NCI-H510A (cell line): ENCODE measurements at regions not wholly inside any gene's neighbourhood (a gene's known extent, or its start where the extent isn't known, plus 50 kb on each side); places are given as distances from the start of the nearest gene placed in this dataset.

Experiments
- DNase-seq: peaks from one replicate; lab custom pipeline; 2025; lab: John Stamatoyannopoulos, UW

DNA sequence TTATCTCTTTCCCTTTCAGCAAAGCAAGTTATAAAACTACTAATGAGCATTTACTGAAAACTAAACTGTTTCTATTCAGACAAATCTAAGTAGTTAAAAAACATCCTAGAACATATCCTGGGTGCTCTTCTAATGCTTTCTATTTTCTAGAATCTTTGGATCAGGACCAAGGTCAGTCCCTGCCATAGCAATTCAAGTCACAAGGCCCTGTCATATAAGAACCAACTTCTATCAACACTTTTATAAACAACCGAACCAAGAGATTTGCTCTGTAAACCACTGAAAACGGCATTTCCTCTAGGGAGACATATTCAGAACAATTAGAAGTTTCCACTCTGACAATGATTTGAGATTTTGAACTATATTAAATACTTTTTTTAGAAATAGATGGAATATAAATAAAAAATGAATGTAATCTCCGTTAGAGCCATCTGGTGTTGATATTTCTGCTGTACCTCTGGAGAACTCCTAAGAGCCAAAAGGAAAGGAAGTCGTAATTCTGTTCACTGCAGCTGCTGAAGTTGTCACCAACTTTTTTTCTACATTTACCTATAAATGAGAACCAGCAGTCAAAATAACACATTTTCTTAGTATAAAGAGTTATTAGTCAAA is 51.4 kb upstream of the LGSN start:
- no peak for DNase-seq

- no peak for DNase-seq
Measured at GRCh38 chr6:63372951-63373533, 53.3 kb upstream of the LGSN start.

DNA sequence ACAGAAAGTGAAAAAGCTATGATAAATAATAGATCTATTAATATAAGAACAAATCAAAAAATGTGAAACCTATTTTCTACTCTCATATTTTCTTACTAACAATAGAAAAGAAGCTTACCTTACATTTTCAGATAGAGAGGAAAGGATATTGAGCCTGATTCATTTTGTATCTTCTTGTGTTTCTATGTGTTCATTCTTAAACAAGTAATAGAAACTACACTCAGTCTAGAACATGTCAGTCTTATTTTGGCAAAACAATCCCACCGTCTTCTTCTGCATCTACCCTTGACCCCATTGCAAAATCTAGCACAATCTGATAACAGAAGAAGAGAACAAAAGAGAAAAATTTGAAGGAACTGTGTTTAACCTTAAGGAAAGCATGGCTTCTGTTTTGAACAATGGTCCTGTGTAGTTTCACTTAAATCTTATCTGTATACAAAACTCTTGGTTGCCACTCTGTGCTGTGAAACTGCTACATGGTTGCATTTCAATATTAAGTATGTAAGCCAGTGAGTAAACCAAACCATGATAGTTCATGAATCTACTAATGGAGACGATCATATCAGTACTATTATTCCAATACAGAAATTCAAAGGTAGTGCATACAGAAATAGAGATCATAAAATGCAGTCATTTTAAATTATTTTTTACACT is 69.5 kb upstream of the LGSN start:
- no peak for DNase-seq

DNA sequence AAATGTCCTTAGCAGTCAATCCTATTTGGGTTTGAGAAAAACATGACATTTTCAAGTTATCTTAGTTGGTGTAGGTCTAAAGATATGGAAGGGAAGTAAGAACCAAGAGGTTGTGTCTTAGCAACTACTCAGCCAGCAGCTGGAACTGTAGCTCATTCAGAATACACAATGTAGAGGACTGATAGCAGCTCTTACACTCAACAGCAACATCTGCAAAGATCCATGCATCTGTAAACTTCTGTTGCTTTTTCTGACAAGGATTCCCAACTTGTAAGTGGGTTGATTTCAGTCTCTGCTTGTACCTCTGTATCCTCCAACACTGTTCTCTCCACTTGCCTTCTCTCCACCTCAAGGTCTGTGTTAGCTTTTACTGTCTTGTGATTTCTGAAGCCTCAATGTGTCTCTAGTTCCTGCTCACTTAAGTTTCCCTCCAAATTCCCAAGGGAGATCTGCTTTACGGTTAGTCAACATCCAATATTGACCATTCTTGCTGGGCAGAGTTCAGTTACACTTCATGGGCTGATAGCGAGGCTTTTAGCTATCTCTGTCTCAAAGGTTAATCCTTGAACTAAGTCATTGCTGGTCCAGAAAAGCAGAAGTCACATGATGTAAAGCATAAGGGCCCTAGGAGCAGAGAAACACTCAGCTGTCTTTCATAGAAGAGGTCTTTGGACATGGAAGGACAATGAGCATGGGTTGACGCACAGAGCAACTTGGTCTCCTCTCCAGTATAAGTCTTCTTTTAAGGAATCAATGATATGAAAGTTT is 71.6 kb upstream of the LGSN start:
- DNase-seq = no peak

GRCh38 chr6:63392092-63392724 is 72.4 kb upstream of the LGSN start:
- no peak for DNase-seq

- no peak for DNase-seq
Measured at GRCh38 chr6:63394656-63395308, 75.0 kb upstream of the LGSN start.

DNA sequence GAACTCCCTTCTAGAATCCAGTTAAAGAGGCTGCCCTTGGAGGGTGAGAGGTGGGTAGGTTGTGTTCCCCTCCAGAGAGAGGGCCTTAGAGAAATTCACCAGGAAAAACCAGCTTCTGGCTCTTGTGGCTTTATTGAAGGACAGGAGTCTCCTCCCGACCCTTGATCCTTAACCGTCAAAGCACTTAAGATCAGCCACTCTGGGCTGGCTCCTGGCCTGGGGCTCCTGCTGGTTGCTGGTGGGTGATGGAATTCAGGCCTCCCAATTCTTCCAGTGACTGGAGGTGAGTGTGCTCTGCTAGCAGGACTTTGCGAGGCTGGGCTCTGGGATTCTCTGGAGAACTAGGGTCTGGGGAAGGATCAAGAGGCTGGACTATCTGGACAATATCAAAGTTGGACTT is 75.6 kb upstream of the LGSN start:
- no peak for DNase-seq

DNA sequence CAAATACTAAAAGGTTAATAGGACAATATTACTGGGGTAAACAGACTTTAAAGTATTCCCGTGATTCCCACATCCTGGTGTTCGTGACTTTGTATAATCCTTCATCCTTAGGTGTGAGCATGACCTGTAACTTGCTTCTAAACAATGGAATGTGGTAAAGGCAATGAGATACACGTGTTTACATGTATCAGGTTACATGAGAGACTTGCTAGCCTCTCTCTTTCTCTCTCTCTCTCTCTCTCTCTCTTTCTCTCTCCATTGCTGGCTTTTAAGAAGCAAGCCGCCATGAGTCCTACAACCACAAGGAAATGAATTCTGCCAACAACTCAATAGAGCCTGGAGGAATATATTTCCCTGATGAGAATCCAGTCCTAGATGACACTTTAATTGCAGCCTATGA is 83.9 kb upstream of the LGSN start:
- no peak for DNase-seq

DNA sequence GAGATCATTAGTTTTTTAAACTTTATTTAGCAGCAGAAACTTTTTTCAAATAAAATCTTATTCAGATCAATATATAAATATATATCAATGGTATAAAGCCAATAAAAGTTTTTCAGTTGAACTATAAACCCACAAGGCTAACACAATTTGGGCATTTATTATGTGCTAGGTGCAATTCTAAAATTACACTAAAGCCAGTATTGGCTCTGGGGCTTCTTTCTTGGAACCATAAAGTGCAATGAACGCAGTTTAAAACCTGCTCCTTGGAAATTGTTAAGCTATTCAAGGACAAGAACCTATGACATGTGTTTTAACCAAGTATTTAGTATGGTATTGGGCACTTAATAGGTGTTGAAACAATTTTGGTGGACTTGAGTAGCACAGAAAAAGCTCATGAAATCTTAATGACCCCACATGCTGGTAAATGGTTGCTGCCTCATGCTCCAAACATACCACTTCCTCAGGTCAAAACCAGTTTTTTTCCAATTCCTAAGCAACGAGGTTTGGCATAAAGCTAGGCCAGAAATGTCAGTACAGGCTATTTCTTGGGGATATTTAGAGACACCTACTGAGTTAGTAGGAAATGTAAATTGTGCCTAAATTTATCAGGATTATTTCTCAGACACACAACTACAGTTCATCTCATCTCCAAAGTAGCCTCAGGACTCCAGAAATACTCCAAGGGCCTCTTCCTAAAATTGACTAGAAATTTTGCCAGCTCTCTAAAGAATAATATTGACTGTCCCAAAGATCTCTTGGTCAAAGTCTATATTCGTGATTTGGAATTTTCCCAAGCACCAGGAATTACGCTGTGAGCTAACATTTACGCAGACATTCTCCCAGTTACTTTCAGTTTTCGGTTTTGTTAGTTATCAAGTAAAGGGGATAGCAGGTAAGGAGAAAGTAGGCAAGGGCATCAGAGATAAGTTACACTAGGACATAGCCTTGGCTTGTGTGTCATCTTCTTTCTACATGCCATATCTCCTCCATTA is 90.9 kb upstream of the LGSN start:
- no peak for DNase-seq

- no peak for DNase-seq
Measured at GRCh38 chr6:63415286-63415685, 95.5 kb upstream of the LGSN start.

DNA sequence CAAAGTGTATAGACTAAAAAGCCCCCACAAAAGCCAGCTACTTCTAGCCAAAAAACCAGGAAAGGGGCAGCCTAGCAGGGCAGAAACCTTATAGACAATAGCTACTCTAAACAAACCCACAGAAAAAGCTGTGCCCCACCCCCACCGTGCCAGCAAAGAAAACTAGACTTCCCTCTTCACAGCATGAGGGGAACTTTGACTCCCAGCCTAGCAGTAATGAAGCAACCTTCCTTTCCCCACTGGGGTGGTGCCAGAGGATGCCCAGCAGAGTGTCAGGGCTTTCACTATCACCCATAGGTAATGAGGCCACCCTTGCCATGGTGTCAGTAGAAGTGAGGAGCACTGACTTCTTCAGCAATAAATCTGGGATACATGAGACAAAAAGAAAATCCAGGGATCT is 99.0 kb upstream of the LGSN start:
- DNase-seq = no peak

GRCh38 chr6:63424636-63425035 is 104.9 kb upstream of the LGSN start:
- DNase-seq = no peak

DNA sequence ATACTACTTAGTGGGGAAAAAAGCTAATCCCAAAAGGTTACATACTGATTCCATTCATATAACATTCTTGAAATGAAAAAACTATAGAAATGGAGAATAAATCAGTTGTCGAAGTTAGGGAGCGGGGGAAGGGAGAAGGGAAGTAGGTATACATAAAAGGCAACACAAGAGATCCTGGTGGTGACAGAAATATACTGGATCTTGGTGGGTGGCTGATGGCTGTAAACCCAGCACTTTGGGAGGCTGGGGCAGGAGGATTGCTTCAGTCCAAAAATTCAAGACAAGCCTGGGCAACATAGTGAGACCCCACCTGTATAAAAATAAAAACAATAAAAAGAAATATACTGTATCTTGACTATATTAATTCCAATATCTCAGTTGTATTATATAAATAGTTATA is 105.7 kb upstream of the LGSN start:
- DNase-seq = no peak

- no peak for DNase-seq
Measured at GRCh38 chr6:63426844-63427243, 107.1 kb upstream of the LGSN start.

DNA sequence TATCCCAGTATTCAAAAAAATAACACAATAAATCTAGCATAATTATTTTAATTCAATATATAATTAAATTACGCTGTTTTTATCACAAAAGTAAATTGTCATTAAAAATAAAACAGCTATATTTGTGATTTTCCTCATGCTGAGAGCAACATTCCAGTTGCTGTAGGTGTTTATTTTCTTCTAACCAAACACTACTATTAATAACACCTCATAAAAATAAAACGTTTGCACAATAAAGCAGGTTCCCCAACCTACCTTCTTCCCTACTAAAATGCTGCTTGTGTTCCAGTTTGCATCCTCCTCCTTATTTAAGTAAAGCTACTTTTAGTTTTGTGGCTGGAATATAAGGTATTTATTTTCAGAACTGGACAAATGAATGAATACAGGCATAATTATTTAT is 108.2 kb upstream of the LGSN start:
- DNase-seq = no peak

- DNase-seq = no peak
Measured at GRCh38 chr6:63430985-63431519, 111.3 kb upstream of the LGSN start.

DNA sequence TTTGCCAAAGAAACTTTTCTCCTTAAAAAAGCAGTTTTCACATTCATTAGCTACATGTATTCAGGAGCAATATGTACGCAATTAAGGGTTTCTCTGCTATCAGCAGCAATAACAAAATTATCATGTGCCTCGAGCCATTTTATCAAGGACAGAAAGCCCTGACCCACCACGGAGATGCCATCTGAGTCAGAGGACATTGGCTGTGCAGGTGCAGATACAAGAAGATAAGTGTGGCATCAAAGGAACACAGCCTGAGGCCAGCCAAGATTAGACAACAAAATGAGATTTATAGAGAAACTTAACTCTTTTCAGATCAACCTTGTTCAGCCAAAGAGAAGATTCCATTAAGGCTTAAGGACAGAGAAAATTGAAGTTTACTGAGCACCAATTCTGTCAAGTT is 115.2 kb upstream of the LGSN start:
- DNase-seq = no peak

DNA sequence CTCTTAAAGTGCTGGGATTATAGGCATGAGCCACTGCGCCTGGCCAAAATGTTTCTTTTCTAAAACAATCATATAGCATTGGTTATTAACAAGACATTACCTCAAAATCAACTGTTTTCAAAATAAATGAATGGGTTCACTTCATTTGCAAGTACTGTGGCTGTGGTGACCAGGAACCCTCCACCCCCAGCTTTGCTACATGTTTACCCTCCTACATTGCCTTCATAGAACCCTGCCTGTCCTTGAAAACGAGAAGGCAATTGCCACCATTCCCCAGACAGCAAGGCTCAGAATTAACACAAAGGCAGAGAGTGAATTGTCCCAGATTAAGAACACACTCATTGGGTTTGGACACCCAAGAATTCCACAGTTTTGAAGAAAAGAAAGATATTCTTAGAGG is 116.6 kb upstream of the LGSN start:
- DNase-seq = no peak

DNA sequence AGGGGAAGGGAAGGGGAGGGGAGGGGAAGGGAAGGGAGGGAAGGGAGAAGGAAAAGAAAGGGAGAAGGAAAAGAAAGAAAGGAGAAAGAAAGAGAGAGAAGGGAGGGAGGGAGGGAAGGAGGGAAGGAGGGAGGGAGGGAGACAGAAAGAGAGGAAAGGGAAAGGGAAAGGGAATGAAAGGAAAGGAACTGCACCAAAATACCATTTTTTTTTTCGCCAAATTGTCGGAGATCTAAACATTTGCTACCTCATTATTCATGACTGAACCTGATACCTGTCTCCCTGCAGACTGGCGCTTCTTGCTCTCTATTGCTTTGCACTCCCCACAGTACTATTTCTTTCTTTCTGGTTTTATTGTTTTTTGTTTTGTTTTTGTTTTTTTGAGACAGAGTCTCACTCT is 117.3 kb upstream of the LGSN start:
- no peak for DNase-seq

DNA sequence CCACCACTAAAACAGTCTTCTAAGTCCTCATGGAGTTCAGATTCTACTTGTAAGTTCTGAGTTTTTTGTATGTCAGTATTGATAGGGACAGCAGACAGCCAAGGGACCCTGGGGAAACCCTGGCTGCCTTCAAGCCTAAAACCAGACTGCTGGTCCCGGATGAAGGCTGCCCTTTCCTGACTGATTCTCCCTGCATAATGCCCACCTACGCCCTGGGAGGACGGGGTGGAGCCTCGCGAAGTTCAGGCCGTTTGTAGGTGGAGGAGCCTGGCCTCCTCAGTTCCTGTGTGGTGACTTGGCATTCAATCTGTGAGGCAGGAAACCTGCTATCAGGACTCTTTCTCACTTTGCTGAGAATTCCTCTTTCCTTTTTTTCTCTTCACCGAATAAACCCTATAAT is 120.3 kb upstream of the LGSN start:
- peak; percentile 53 for DNase-seq

- DNase-seq = no peak
Measured at GRCh38 chr6:63440594-63440993, 120.8 kb upstream of the LGSN start.
